Prostate gland (tissue), 2 donors: ENCODE measurements at regions not wholly inside any gene's neighbourhood (a gene's known extent, or its start where the extent isn't known, plus 50 kb on each side); places are given as distances from the start of the nearest gene placed in this dataset.

Experiments used
- DNase-seq: peaks from one replicate; pipeline ENCODE4 v3.0.0-alpha.2; 2019; ENCODE audit warnings: low spot score
- H3K27ac ChIP-seq, 2 donors: fragments of 200-600 bp; sonication (generic); 2 replicates each; pipeline ENCODE4 v1.5.1; 2017 to 2019
- H3K27me3 ChIP-seq: fragments of 200-600 bp; sonication (generic); replicated peaks from 2 replicates; pipeline ENCODE4 v1.5.1; 2019; ENCODE audit not compliant: insufficient read depth
- H3K36me3 ChIP-seq, 2 donors: fragments of 200-600 bp; sonication (generic); 1 replicate in 1 of 2; 2 replicates in 1 of 2; pipeline versions ENCODE4 v1.5.1 to v1.8.1; 2017 to 2019
- H3K4me1 ChIP-seq: fragments of 200-600 bp; sonication (generic); replicated peaks from 2 replicates; pipeline ENCODE4 v1.5.1; 2019
- H3K4me3 ChIP-seq, 2 donors: fragments of 200-600 bp; sonication (generic); 2 replicates each; pipeline ENCODE4 v1.5.1; 2017 to 2019
- H3K9me3 ChIP-seq: fragments of 200-600 bp; sonication (generic); 2 replicates; pipeline ENCODE4 v1.5.1; 2017
- POLR2A ChIP-seq: fragments of 450-650 bp; IDR thresholded peaks from one replicate; pipeline ENCODE4 v1.6.1; 2016; ENCODE audit warnings: antibody characterized with exemption, mild to moderate bottlenecking
- POLR2AphosphoS5 ChIP-seq: sonication (generic); formaldehyde crosslinking; IDR thresholded peaks from one replicate; pipeline ENCODE4 v1.6.1; 2017; ENCODE audit warnings: antibody characterized with exemption
- WGBS: methylation state at CpG from one replicate; pipeline ENCODE4 v1.1.5; 2018; 5-methylcytosine and 5-hydroxymethylcytosine counted together
- intact Hi-C: fragments of 100-400 bp; cut with DNase I; formaldehyde crosslinking; loops from one replicate; pipeline ENCODE4 v1.14.2; 2022
- TF ChIP-seq, protein P1 (sequence below), 4 experiments: fragments of 200-600 bp in 2 of 4; fragments of 450-650 bp in 2 of 4; sonication (generic) in 2 of 4; IDR thresholded peaks; 1 replicate in 3 of 4; 2 replicates in 1 of 4; pipeline ENCODE4 v1.5.1; 2016 to 2019; ENCODE audit warnings: antibody characterized with exemption in 4 of 4, mild to moderate bottlenecking in 2 of 4, moderate library complexity in 2 of 4

GRCh38 chr7:131211500-131211899, 116.2 kb upstream of the MKLN1 start:
- DNase-seq = no peak
- 29% methylated on average over 1 of the region's 1 CpG for whole genome bisulfite sequencing
- no peaks in the 10 kb centered on the region for H3K27me3 ChIP-seq
- H3K36me3 ChIP-seq = no peaks in the 10 kb centered on the region
- no peaks in the 10 kb centered on the region for H3K9me3 ChIP-seq
- peak overlapping the region in 1 of 2 donors; percentile 8 for H3K27ac ChIP-seq
- intact Hi-C loops = no loop called here
- no peak overlapping the region for H3K4me3 ChIP-seq
- TF ChIP-seq, protein P1, sequence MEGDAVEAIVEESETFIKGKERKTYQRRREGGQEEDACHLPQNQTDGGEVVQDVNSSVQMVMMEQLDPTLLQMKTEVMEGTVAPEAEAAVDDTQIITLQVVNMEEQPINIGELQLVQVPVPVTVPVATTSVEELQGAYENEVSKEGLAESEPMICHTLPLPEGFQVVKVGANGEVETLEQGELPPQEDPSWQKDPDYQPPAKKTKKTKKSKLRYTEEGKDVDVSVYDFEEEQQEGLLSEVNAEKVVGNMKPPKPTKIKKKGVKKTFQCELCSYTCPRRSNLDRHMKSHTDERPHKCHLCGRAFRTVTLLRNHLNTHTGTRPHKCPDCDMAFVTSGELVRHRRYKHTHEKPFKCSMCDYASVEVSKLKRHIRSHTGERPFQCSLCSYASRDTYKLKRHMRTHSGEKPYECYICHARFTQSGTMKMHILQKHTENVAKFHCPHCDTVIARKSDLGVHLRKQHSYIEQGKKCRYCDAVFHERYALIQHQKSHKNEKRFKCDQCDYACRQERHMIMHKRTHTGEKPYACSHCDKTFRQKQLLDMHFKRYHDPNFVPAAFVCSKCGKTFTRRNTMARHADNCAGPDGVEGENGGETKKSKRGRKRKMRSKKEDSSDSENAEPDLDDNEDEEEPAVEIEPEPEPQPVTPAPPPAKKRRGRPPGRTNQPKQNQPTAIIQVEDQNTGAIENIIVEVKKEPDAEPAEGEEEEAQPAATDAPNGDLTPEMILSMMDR (IDR thresholded peaks at IDR 0.05) = no peak
- TF ChIP-seq POLR2AphosphoS5 = peak; percentile 52
- no peaks in the 10 kb centered on the region for H3K4me1 ChIP-seq

DNA sequence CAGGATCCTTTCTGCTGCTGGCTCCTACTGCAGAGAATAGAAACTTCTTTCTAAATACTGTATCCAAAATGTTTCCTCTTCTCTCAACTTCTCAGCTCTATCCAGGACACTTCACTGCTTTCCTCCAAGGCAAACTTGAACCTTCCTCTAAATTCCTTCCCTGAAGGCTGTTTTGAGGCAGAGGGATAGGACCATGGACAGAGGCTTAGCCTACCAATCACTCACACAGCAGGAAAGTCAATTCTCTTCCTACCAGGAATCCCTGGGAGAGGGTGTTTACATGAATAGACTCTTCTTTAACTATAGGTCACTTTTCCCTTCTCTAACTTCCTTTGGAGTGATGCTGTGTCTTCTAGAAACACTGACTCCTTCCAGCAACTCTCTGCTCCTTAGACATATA, 115.6 kb upstream of the MKLN1 start:
- H3K27me3 ChIP-seq = no peaks in the 10 kb centered on the region
- TF ChIP-seq POLR2AphosphoS5 (no peak), POLR2A (no peak)
- TF ChIP-seq, protein P1 (IDR thresholded peaks at IDR 0.05) = no peak
- H3K9me3 ChIP-seq = no peaks in the 10 kb centered on the region
- intact Hi-C loops = no loop called here
- no peak overlapping the region for H3K4me3 ChIP-seq
- no peak for DNase-seq
- H3K36me3 ChIP-seq = no peaks in the 10 kb centered on the region
- no peak overlapping the region for H3K27ac ChIP-seq
- H3K4me1 ChIP-seq = no peaks in the 10 kb centered on the region

DNA sequence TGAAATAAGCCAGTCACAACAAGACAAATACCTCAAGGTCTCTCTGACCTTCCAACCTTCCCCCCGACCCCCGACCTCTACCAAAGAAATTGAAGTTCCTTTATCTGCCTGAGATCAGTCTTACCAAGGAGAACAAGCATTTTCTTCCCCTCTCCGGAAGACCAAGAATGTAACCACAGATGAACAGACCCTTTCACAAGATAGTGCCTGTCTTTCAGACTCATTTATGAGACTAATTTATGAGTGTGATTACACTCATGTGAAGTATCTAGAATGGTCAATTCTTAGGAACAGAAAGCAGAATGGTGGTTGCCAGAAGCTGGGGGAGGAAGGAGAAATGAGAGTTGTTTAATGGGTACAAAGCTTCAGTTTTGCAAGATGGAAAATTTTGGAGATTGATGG, 108.9 kb upstream of the MKLN1 start:
- Histone ChIP-seq H3K4me3 (no peak overlapping the region), H3K36me3 (no peaks in the 10 kb centered on the region), H3K27me3 (no peaks in the 10 kb centered on the region), H3K27ac (no peak overlapping the region), H3K4me1 (no peaks in the 10 kb centered on the region), H3K9me3 (no peaks in the 10 kb centered on the region)
- intact Hi-C loops = no loop called here
- 34% methylated on average over 3 of the region's 3 CpGs for WGBS
- no peak for TF ChIP-seq POLR2A
- TF ChIP-seq, protein P1 (IDR thresholded peaks at IDR 0.05) = no peak
- no peak for TF ChIP-seq POLR2AphosphoS5
- no peak for DNase-seq

GRCh38 chr7:131219312-131220041, 108.2 kb upstream of the MKLN1 start:
- no peak overlapping the region for H3K4me3 ChIP-seq
- H3K27ac ChIP-seq = no peak overlapping the region
- intact Hi-C loops = no loop called here
- H3K4me1 ChIP-seq = no peaks in the 10 kb centered on the region
- 54% methylated on average over 8 of the region's 8 CpGs for WGBS
- H3K9me3 ChIP-seq = no peaks in the 10 kb centered on the region
- DNase-seq = no peak
- TF ChIP-seq POLR2AphosphoS5 (no peak), POLR2A (no peak)
- TF ChIP-seq, protein P1 (IDR thresholded peaks at IDR 0.05) = no peak
- no peaks in the 10 kb centered on the region for H3K27me3 ChIP-seq
- no peaks in the 10 kb centered on the region for H3K36me3 ChIP-seq

DNA sequence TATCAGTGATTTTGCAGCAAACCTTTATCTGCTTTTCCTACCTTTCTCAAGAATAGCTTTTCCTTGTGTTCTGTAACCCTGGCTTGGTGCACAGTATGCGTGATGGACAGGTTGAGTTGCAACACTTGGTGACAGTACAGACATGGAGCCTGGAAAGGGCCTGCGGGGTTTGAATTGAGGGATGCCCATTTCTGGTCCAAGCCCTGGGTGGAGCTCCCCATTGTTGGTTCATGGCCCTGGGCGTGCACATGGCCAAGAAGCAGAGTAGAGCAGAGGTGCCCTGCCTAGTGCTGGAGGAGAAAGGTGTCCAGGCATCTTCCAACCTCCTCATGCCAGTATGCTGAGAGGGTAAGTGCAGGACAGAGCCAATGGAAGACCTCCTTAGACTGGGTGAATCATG, 106.6 kb upstream of the MKLN1 start:
- intact Hi-C loops = no loop called here
- Histone ChIP-seq H3K4me3 (no peak overlapping the region), H3K36me3 (no peaks in the 10 kb centered on the region), H3K9me3 (no peaks in the 10 kb centered on the region), H3K4me1 (no peaks in the 10 kb centered on the region), H3K27me3 (no peaks in the 10 kb centered on the region), H3K27ac (no peak overlapping the region)
- 99% methylated on average over 3 of the region's 3 CpGs for WGBS
- no peak for DNase-seq
- TF ChIP-seq POLR2AphosphoS5 = no peak
- TF ChIP-seq POLR2A = no peak
- TF ChIP-seq, protein P1 (IDR thresholded peaks at IDR 0.05) = no peak
